Activated CD4-positive, alpha-beta T cell treated with anti-CD3 and anti-CD28 coated beads for 1 hour (primary cell): ENCODE measurements at regions not wholly inside any gene's neighbourhood (a gene's known extent, or its start where the extent isn't known, plus 50 kb on each side); places are given as distances from the start of the nearest gene placed in this dataset.
"Not testable (repeated sequence)": the region's sequence is repeated elsewhere in the genome, so short reads cannot be mapped to it uniquely, and the experiment has no call there.

Experiments
- DNase-seq: peaks from one replicate; pipeline ENCODE4 v3.0.0-alpha.2; 2020

GRCh38 chr6:152811785-152812184, 61.2 kb downstream of the VIP start:
- DNase-seq, result no peak

- DNase-seq, result no peak
These were observed 64.8 kb downstream of the VIP start for GRCh38 chr6:152815230-152815872.

- no peak for DNase-seq
These were observed 65.5 kb downstream of the VIP start for GRCh38 chr6:152816055-152816454.

GRCh38 chr6:152821525-152821924, 70.9 kb downstream of the VIP start:
- no peak for DNase-seq

- DNase-seq, result no peak
These were observed 74.1 kb downstream of the VIP start for GRCh38 chr6:152824666-152825065.

- no peak for DNase-seq
These were observed 77.8 kb downstream of the VIP start for GRCh38 chr6:152828431-152828830.

- not testable (repeated sequence) for DNase-seq
These were observed 83.8 kb downstream of the VIP start for GRCh38 chr6:152834366-152834765.

GRCh38 chr6:152836523-152836922, 85.9 kb downstream of the VIP start:
- DNase-seq, result no peak

- DNase-seq, result no peak
These were observed 94.8 kb downstream of the VIP start for GRCh38 chr6:152845421-152845820.

- no peak for DNase-seq
These were observed 96.2 kb downstream of the VIP start for GRCh38 chr6:152846825-152847224.

- no peak for DNase-seq
These were observed 98.3 kb downstream of the VIP start for GRCh38 chr6:152848919-152849318.

GRCh38 chr6:152854086-152854795, 103.6 kb downstream of the VIP start:
- DNase-seq, result no peak

- DNase-seq, result no peak
These were observed 107.5 kb downstream of the VIP start for GRCh38 chr6:152858141-152858540.

- DNase-seq, result no peak
These were observed 108.6 kb downstream of the VIP start for GRCh38 chr6:152859225-152859624.

GRCh38 chr6:152863618-152864326, 113.2 kb downstream of the VIP start:
- peak; percentile 34 for DNase-seq

GRCh38 chr6:152874267-152874666, 108.6 kb downstream of the FBXO5 start:
- DNase-seq, result no peak

- no peak for DNase-seq
These were observed 107.8 kb downstream of the FBXO5 start for GRCh38 chr6:152874846-152875568.

GRCh38 chr6:152879681-152880080, 103.2 kb downstream of the FBXO5 start:
- DNase-seq, result no peak

- no peak for DNase-seq
These were observed 89.7 kb downstream of the FBXO5 start for GRCh38 chr6:152893187-152893586.

- no peak for DNase-seq
These were observed 85.9 kb downstream of the FBXO5 start for GRCh38 chr6:152896923-152897322.

GRCh38 chr6:152897807-152898399, 84.9 kb downstream of the FBXO5 start:
- peak; percentile 39 for DNase-seq

- no peak for DNase-seq
These were observed 78.2 kb downstream of the FBXO5 start for GRCh38 chr6:152904678-152905077.
